VCaP (cell line): ENCODE measurements at regions not wholly inside any gene's neighbourhood (a gene's known extent, or its start where the extent isn't known, plus 50 kb on each side); places are given as distances from the start of the nearest gene placed in this dataset.

Source experiments
- H3K27ac ChIP-seq: fragments of 450-650 bp; 2 replicates; pipeline ENCODE4 v1.5.1; 2017
- TF ChIP-seq, protein P1 (sequence below): fragments of 450-650 bp; conservative IDR thresholded peaks from 2 replicates; pipeline ENCODE4 v1.5.1; 2017; ENCODE audit warnings: mild to moderate bottlenecking, moderate library complexity

DNA sequence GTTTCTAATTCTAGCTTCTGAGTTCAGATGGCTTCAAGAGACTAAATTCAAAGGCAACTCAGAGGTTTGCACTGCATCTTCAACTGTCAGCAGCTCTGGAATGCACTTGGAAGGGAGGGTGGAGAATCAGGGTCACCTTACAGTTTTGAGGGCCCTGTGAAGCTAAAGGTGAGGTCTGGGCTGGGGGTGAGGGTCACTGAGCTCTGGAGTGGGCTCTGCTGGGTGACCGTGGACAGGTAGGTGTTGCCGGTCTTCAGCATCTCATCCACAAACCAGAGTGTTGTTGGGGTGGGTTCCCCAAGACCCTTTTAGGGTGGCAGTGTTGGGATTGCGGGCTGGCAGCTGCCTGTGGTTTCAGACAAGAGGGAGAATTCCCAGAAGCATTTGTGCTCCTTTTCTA is 70.1 kb upstream of the CXCR4 start:
- TF ChIP-seq, protein P1, sequence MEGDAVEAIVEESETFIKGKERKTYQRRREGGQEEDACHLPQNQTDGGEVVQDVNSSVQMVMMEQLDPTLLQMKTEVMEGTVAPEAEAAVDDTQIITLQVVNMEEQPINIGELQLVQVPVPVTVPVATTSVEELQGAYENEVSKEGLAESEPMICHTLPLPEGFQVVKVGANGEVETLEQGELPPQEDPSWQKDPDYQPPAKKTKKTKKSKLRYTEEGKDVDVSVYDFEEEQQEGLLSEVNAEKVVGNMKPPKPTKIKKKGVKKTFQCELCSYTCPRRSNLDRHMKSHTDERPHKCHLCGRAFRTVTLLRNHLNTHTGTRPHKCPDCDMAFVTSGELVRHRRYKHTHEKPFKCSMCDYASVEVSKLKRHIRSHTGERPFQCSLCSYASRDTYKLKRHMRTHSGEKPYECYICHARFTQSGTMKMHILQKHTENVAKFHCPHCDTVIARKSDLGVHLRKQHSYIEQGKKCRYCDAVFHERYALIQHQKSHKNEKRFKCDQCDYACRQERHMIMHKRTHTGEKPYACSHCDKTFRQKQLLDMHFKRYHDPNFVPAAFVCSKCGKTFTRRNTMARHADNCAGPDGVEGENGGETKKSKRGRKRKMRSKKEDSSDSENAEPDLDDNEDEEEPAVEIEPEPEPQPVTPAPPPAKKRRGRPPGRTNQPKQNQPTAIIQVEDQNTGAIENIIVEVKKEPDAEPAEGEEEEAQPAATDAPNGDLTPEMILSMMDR, result no peak
- H3K27ac ChIP-seq, result no peak overlapping the region

DNA sequence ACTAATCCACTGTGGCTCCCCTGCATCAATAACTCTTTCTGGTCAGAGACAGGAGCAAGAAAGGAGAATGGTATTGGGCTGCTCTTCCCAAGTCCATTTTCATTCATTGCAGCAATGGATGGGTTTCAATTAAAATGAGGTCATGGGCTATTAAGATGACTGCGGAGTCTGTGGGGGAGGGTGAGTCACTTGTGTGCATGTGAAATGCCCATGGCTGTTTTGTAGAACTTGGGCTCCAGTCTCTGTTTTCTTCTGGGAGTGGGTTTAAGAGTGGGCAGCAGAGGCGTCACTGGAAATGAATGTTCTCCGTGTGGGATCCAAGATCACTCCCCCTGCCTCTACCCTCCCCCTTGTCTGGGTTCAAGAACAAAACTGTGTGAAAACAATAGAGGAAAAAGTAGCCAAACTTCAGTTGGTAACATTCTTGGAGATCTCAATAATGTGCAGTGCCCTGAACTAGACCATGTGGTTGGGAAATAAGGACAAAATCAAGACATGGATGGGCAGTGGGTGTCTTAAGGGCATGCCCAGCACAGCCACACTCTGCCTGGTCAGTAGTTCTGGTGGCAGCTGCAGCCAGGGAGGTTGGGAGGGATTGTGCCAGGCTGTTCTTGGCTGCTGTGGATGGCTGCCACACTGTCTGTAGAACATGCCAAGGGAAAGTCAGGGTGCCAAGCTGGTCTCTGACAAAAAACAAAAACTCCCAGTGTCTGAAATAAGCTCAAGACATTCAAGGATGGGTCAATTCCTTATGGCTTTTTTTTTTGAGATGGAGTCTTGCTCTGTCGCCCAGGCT is 68.2 kb upstream of the CXCR4 start:
- H3K27ac ChIP-seq, result no peak overlapping the region
- TF ChIP-seq, protein P1, result no peak

DNA sequence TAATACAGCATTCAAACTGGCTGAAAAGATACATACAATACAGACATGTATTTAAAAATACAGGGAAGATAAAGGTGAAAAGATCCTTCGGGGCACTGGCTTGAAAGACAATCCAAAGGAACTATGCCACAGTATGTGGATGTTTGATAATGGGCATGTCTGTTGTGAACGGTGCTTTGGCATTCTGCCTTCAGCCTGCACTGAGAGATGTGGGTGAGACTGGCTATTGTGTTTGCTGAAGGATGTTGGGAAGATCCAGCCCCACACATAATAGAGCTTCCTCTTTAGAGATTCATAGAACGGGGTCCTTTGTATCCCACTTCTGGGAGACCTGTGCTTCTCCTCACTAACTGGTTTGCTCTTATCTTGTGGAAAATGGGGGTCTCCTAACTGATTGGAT is 65.1 kb upstream of the CXCR4 start:
- TF ChIP-seq, protein P1, result no peak
- H3K27ac ChIP-seq, result no peak overlapping the region

DNA sequence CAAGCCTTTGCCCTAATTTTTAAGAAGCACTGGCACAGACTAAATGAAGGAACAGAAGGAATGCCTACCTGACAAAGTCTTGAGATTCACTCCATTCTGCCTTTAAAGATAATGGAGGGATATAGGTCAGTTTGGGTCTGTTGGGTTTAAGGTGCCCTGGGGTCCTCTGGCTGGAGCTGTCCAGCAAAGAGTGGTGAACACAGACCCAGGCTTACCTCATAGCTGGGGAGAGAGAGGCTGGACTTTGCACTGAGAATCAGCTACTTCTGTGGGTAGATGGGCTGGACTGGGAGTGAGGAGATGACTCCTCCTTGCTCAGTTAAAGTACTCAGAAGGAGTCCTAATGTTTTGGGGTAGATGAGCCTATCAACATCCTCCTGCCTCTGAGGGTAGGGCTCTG is 64.4 kb upstream of the CXCR4 start:
- no peak overlapping the region for H3K27ac ChIP-seq

DNA sequence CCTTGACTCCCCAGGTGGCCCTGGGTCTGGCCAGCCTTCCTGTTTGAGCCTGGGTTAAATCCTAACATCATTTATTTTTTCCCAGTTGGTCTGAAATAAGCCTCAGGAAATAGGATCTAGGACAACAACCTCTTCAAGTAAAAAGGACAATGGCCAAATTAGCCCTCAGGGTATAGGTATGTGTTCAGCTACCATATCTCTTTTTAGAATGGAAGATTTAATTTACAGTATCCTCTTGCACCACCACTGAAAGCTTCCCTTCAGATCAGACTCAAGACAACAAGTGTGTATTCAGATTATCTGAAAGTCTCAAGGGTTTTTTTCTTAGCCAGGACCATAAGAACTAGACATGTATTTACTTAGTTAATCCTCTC is 61.6 kb upstream of the CXCR4 start:
- TF ChIP-seq, protein P1, result no peak
- no peak overlapping the region for H3K27ac ChIP-seq

More for the DNA sequence above, 64.4 kb upstream of the CXCR4 start:
- TF ChIP-seq, protein P1, result no peak

DNA sequence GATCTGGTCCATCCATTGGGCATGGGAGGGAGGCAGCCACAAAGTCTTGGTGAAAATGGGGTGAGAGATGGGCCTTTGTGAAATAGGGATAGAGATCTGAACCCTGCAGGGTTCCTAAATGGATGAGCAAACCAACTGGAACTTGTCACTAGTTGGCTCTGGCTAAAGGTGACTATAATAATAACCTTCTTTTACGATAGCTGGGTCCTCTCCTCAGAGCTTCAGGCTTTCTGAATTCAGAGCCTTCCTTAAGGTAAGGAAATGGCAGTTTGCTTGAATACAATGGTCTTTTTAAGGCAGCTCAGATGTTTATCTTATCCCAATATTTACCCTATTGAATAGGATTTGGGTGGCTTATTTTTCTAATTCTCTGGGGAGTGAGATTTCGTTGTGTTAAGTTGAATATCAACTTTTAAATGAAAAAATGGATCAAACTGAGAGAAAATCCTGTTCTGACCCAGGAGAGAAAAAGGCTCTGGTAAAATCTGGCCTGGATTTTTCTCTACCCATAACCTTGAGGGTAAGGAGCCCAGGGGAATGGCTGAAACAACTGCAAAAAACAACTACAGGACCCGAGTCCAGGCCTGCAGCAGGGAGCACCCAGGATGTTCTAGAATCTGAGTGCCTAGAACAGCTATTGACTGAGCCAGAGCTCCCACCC is 61.1 kb upstream of the CXCR4 start:
- peak overlapping the region; percentile 5; the same call in 1 of the 2 replicates for H3K27ac ChIP-seq

DNA sequence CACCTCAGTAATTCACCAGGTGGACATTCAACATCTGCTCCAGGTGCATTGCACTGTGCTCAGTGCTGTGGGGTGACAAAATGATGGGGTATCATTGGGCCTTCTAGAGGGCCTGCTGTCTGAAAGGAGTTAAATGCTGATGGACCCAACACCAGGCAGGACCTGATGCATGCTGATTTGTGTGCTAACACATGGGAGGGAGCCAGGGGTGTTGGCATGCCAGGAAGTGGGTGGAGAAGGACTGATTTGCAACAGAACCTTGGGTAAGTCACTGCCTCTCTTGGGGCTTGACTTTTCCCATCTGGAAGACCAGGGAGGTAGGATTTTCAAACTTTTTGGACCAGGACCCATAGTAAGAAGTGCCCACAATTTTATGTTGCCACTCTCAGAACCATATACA is 57.9 kb upstream of the CXCR4 start:
- TF ChIP-seq, protein P1, result no peak
- no peak overlapping the region for H3K27ac ChIP-seq

More for the DNA sequence above, 61.1 kb upstream of the CXCR4 start:
- TF ChIP-seq, protein P1, result no peak
